ENCODE measurements at regions not wholly inside any gene's neighbourhood (a gene's known extent, or its start where the extent isn't known, plus 50 kb on each side); places are given as distances from the start of the nearest gene placed in this dataset.

DNA sequence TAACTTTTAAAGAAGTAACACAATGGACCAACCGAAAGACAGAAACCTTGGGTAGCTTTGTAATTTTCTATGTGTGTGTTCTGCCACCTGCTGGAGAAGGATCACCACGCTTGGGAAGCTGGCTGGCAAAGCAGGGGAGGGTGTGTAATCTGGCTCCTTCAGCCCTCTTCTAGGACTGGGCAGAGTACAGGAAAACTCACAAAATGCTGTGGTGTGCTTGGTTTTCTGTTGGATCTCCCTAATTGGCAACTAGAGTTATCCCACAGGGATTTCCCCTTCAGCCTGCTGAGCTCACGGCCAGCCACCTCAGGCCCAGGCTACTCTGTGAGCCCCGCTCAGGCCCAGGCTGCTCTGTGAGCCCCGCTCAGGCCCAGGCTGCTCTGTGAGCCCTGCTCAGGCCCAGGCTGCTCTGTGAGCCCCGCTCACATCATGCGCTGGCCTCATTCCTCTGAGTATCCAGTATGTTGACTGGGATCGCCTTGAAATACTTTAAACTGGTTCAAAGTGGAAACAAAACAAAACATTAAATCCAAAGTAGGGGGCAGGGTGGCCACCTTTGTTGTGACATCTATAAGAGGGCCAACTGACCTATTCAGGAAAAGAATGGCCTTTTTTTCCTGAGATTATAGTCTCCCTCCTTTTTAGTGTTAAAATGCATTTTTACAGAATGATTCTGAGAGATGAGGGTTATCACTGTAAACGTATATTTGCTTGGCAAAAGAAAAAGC lies 52.0 kb upstream of the RNU6-8 start:
- DNase-seq (ENCODE audit: low read depth): peak; percentile 56

DNA sequence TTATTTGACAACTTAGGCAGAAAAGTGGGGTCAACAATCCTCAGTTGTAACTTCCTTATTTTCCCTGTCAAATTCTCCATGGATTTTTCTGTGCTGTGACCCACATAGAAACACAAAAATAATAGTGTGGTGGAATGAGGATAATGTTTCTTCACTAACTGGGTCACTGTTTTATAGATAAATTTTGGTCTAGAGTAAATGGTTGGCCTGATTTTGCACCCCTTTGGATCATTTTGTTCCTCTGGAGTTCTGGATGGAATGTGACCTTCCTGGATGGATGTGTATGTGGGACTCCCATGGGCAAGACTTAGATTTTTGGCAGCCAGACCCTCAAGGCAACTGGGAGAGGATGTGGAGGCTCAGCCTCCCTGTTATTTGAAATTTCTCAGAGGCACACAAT lies 52.7 kb upstream of the RNU6-8 start:
- DNase-seq (ENCODE audit: low read depth): no peak

DNA sequence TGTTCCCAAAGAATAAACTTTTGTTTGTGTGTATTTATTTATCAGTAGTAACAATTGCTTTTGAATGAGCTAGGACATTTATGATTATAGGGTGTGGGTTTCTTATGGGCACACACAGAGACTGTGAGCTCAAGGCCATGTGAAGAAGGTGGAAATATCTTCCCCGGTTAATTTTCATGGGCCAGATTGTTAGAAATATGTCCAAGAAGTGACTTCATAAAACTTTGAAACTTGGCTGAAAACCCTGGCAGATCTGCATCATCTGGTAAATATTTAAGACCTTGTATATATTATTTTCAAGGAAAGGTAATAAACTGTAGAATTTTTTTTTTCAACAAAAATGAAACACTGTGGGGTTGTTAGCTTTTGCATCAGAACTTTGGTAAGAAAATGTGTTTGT lies 53.5 kb upstream of the RNU6-8 start:
- DNase-seq (ENCODE audit: low read depth): no peak

DNA sequence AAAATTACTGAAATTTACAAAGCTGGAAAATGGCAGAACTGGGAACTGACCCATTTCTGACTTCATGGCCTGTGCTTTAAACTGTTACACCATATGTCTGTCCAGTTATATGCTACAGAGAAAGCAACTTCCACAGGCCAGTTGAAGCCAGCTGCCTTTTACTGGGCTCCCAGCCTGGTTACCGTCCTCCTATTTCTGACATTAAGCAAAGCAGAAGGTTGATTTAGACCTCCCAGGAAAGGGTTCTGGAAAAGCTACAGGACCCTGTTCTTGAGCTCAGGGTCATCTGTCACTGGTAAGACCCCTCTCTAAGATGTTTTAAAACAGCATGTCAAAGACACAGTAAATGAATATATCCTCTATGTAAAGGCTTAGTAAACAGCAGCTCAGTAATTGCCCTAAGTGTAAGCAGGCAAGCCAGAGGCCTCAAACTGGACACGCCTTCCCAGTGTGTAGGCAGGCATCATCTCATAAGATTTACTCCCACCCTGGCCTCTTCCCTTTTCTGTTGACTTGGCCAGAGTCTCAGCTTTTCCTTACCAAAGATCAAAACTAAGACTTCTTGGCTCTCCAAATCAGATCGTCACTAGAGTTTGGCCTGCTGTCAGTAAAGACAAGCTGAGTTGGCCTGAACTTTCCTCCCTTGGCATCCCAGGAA lies 55.4 kb upstream of the RNU6-8 start:
- no peak for DNase-seq (ENCODE audit: low read depth)

DNA sequence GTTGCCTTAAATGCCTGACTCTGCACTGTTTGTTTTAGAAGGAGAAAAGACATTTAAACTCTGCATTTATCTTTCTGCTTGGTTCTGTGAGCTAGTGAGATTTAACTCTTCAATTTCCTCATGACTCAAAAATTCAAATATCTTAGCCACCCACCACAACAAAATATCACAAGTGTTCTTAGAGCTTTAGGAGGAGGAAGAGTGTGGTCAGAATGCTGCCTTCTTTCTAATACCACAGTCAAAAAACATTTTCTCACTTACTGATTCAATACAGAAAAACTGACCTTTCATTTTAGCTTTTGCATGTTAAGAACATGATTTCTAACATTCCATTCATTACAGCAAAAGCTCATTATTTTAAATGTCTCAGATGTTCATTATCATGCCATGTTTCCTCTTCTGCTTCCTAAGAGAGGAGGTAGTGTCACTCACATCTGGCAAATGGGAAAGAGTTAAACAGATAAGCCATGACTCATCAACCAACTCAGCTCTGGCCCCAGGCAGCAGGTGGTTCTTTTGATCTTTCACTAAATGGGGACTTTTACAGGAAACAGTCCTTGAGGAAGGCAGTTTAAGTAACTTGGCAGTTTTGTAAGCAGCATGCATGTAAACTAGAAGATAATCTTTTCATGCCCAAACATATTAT lies 56.4 kb upstream of the RNU6-8 start:
- no peak for DNase-seq (ENCODE audit: low read depth)

DNA sequence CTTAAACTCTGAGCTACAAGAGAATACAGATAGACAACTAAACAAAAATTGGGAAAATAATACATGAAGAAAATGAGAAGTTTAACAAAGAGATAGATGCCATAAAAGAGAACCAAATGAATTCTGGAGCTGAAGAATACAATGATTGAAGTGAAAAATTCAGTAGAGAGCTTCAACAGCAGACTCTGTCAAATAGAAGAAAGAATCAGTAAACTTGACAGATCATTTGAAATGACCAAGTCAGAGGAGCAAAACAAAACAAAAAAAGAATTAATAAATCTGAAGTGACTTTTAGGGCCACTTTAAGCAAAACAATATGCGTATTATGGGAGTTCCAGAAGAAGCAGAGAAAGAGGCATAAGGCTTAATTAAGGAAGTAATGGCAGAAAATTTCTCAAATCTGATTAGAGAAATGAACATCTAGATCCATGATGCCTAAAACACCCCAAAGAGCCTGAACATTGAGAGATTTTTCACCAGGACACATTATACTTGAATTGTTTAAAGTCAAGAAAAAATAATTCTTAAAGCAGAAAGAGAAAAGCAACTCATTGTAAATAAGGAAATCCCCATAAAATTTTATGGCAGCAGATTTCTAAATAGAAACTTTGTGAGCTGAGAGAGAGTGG lies 61.0 kb upstream of the RNU6-8 start:
- DNase-seq (ENCODE audit: low read depth): no peak

DNA sequence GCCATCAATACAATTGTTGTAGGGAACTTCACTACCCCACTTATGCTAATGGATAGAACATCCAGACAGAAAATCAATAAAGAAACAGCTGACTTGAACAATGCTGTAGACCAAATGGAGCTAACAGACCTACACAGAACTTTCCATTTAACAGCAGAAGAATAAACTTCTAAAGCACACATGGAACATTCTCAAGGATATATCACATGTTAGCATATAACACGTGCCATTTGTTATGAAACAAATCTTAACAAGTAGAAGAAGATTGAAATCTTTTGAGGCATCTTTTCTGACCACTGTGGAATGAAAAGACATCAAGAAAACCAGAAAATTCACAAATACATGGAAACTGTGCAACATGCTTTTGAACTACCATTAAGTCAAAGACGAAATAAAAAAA lies 62.5 kb upstream of the RNU6-8 start:
- no peak for DNase-seq (ENCODE audit: low read depth)

DNA sequence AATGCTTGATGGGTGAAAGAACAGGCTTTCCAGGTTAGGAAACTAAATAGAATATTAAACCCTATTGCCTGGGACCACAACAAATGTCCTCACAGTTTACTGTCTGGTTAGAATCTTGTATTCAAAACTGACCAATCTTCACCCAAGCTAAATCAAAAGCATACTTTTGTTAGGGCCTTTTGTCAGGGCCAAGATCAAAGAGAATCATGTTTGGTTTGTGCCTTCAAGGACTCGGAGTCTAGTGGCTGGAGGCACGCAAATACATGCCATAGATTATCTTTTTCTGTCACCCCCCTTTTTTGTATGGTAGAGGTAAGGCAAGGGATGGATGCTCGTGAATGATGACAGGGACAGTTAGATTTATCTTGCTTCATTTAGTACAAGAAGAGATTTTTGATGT lies 51.1 kb upstream of the AKAP6 start:
- no peak for DNase-seq (ENCODE audit: low read depth)

Measured in fibroblast of the conjunctiva (primary cell).